Stimulated activated CD4-positive, alpha-beta T cell treated with anti-CD3 and anti-CD28 coated beads, Interleukin-12 subunit alpha, Interleukin-12 subunit beta, amount 100 ng/mL, for 24 hours (primary cell): ENCODE measurements at regions not wholly inside any gene's neighbourhood (a gene's known extent, or its start where the extent isn't known, plus 50 kb on each side); places are given as distances from the start of the nearest gene placed in this dataset.

ENCODE experiments used
- DNase-seq, 2 experiments: peaks; one replicate each; pipeline ENCODE4 v3.0.0-alpha.2; 2020; ENCODE audit warnings: low read depth in 2 of 2

GRCh38 chr6:113451049-113451448 lies 406.1 kb upstream of the MARCKS start:
- no peak for DNase-seq

DNA sequence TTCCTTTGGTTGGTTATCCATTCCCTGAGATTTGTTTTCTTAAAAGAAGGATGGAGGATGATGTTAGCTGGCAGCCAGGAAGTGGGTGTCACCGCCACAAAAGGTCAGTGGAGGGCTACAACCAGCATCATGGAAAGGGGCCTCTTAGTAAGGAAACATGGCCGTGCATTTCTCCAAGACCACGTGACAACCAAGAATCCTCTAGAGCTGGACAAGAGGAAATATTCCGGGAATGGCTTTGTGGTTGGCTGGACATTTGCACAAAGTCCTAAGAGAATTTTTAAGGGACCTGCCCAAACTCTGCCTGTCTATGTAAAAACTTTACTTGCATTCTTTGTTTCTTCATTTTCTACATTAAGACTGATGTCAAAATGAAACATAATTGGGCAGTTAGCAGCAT lies 399.9 kb upstream of the MARCKS start:
- DNase-seq = no peak

DNA sequence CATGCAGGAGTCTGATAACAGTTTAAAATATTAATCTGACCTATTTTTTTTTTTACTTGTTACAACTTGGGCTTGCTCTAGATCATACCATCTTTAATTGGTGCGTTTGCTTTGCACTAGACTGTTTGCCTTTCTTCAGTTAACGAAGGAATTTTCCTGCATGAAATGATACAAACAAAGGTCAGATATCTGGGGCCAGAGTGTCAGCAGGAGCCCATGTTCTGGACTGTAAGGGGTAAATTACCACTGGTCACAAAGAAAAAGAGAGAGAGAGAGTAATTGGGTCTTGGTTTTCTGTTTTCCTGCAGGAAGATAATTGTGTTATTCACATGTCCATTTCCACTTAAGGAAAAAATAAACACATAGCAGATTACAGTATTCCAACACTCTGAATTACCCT lies 399.4 kb upstream of the MARCKS start:
- no peak for DNase-seq

DNA sequence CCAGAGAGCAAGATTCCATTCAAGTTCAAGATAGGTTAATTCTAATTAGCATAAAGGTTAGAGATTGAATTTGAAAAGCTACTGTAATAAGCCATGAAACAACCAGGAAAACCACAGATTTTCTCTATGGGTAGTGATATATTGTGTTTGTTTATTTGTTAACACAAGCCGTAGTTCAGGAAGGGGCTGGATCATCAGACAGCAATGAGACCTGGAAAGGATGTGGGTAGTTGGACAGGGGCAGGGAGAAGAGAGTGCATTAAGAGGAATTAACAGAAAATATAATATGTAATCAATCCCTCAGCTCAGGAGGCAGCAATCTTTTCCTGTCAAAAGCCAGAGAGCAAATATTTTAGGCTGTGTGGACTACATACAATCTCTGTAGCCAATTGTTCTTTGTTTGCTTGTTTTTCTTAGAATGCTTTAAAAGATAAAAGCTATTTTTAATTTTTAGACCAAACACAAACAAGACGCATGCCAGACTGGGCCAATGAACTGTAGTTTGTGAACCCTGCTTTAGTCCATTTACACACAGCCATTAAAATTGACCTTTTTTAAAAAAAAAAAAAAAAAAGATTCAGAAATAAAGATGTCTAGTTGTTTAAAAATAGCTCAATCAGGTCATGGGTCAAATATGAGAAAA lies 398.7 kb upstream of the MARCKS start:
- DNase-seq = no peak

DNA sequence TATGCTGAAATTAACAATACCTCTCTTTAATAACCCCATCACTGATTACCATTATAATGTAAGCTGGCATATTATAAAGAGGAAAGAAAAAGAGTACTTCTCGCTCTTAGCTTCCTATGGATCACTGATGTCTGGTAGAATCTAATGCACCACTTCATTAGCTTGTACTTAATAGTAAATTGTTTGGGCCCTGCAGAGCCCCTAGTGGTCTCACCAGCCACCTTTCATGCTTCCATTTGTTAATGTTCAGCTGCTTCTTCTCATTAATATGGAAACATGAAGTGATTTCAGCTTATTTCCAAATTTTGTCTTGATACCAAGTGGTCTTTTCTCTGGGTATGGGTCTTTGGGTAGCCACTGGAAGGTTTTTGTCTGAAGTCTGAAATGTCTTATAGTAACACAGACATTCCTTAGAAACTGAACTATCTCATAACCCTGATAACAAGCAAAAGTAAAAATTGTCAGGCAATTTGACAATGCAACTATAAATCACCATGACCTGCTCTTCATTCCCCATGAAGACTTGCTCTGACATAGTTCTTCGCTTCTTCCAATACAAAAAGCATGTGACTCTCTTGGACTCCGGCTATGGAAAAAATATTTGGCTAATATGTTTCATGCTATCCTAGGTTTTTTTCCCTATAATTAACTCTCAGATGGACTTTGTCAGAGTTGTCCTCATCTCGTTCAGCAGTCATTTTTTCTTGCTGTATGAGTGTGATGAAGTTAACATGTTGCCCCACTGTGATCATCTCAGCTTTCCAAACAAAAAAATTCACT lies 395.8 kb upstream of the MARCKS start:
- no peak for DNase-seq

DNA sequence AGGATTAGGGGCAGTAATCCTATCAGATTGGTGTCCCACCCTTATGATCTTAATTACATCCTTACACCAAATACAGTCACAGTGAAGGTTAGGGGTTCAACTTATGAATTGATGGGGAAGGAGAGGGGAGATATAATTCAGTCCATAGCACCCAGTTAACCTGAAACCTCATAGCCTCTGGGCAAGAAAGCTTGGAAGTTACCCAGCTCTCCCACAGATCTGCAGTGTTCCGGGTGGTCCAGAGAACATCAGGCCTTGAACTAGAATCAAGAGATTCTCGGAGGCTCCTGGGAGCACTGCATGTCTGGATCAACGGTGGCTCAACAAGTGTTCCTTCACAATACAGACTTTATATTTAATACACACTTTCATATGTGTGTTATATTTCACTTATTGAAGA lies 392.6 kb upstream of the MARCKS start:
- no peak for DNase-seq

- no peak for DNase-seq
These were observed 392.2 kb upstream of the MARCKS start for GRCh38 chr6:113464960-113465359.

- DNase-seq = no peak
These were observed 390.6 kb upstream of the MARCKS start for GRCh38 chr6:113466526-113466925.

- DNase-seq = no peak
These were observed 381.8 kb upstream of the MARCKS start for GRCh38 chr6:113475392-113475791.

DNA sequence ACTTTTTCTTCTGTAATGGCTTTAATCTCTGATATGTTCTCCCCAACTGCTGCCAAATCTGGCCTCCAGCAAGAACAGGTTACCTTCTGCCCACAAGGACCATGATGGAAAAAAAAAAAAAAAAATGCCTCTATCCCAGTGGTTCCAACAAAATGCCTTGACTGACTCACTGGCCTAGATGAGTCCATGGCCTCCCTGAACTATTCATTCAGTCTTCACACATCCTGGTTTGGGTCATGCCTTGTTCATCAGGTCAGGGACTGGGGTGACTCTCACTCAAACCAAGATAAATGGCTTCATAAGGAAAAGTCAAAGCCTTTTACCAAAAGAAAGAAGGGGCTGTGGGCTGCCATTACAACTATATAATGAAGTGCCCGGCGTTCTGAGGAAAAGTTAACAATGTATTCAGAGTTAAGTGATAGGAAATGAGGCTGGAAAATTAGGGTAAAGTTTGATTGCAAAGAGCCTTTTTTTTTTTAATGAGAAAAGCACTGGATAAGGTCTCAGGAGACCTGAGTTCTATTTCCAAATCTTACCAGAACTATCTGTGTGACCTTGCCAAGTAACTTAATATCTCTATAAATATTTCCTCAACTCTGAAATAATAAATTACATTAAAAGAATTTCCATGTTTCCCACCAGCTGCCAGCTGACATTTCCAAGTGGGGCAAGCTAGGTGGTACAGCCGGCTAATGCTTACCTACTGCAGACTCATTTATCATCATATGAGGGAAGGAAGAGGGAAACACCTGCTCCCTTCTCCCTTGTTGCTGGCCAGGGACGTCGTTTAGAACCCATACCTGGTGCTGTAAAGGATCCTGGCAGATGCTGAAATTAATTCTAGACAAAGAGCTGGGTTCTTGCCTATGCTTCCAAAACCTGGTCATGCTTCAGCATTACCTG lies 380.0 kb upstream of the MARCKS start:
- DNase-seq = no peak

GRCh38 chr6:113480616-113481015 lies 376.5 kb upstream of the MARCKS start:
- no peak for DNase-seq

GRCh38 chr6:113481458-113481857 lies 375.7 kb upstream of the MARCKS start:
- no peak for DNase-seq

DNA sequence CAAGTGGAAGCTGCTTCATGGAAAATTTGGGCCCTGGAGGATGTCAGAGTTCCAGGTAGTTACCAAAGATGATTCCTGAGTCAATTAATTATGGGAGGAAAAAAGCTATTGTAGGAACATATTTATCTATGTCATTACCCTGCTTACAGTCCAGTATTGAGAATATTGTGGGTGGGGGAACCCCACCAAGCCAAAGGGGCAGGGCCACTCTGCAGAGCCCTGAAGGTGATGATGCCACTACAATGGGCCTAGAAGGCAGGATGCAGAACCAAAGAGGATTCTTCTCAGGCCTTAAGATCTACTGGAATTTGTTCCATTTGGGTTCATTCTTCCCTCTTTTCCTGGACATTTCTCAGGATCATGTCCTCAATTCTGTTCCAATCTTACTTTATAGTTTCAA lies 375.2 kb upstream of the MARCKS start:
- DNase-seq = no peak

- no peak for DNase-seq
These were observed 374.4 kb upstream of the MARCKS start for GRCh38 chr6:113482771-113483170.

- DNase-seq = no peak
These were observed 370.9 kb upstream of the MARCKS start for GRCh38 chr6:113486199-113486598.

DNA sequence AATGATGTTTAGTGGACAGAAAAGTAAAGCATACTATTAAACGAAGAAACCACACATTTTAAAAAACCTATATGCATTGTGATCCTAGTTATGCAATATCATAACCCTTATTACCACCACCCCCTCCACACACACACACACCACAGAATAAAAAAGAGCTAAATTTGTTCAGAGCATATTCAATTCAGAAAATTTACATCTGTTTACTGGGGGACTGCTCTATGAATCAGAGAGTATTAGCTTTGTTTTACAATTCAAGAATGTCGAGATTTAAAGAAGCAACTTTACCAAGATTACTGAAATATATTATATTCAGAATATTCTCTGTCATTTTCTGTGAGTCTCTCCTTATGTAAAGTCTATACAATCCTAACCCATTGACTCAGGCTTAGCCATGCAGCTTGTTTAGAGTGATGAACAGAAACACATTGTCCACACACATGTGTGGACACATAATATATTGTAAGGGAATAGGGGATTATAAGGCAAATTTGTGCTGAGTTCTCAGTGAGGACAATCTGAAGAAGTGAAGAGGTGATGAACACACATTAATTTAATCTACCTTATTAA lies 369.6 kb upstream of the MARCKS start:
- no peak for DNase-seq

GRCh38 chr6:113488061-113488460 lies 369.1 kb upstream of the MARCKS start:
- DNase-seq = no peak

DNA sequence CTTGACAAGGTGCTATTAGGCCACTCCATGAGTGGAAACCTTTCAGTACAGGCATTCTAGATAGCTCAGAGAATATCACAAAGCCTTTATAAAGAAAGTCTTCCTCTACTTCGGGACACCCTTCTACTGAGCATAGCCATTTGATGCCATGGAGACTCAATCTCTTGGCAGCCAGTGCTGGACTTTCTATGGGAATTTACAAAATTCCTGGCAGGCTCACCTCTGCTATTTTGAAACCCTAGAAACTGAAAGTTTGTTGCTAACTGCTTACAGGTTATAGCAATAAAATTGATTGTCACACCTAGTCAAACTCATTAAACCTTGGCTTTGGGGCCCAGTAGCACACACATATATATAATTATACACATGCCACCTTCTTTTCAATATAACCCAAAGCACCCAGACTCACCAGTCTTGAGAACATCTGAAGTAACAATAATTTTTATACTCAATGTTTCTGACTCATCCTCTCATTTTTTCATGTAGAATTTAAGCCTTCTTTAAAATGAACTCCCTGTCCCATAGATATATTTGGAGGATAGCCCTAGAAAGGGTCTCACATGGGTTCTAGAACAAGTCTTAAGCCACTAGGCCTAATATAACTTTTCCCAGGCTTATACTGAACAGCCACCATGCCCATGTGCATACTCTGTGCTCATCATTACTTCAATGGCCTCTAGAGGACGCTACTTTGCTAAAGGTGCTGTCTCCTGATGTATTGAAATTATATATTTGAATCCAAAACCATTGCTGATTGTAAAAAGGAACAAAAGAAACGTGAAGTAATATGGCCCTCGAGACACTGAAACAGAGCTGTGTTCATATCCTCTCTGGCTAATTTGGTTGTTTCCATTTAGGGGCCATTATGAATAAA lies 368.1 kb upstream of the MARCKS start:
- no peak for DNase-seq

GRCh38 chr6:113489952-113490746 lies 367.0 kb upstream of the MARCKS start:
- DNase-seq = no peak

DNA sequence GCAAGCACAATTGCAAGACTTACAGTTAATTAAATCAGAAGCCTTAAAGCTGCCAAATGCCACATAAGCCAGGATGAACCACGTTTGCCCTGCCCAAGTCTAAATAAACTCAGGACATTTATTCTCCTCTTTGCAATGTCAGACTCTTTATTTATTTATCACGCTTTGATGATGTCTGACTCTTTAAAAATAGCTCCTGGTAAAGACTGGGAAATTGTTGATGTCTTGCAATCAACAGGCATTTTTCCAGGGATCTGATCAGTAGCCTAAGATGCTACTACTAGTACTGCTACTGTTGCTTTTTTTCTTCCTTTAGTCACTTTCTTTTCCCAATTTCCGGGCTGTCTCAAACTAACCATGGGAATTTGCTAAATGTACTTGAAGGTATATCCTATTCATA lies 365.8 kb upstream of the MARCKS start:
- DNase-seq = no peak
